NCI-H1105 (cell line): ENCODE measurements at regions not wholly inside any gene's neighbourhood (a gene's known extent, or its start where the extent isn't known, plus 50 kb on each side); places are given as distances from the start of the nearest gene placed in this dataset.
"Not testable (repeated sequence)": the region's sequence is repeated elsewhere in the genome, so short reads cannot be mapped to it uniquely, and the experiment has no call there.

Experiments
- DNase-seq: peaks from one replicate; lab custom pipeline; 2025; lab: John Stamatoyannopoulos, UW

DNA sequence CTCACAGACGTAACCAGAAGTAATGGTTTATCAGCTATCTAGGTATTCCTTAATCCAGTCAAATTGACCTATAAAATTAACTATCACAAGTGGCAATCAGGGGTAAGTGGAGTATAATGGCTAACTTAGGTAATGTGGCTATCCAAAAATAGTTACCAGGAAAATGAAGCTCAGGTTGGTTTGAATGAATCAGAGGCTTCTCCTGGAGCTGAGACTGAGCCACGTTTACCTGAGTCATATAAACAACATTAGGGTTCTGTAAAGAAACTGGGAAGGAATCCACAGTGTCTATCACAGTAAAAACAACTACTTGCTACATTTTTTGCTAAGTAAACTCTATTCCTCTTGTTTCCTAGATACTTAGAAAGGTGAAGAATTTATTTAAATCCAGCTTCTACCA lies 236.0 kb upstream of the SPHKAP start:
- DNase-seq = no peak

DNA sequence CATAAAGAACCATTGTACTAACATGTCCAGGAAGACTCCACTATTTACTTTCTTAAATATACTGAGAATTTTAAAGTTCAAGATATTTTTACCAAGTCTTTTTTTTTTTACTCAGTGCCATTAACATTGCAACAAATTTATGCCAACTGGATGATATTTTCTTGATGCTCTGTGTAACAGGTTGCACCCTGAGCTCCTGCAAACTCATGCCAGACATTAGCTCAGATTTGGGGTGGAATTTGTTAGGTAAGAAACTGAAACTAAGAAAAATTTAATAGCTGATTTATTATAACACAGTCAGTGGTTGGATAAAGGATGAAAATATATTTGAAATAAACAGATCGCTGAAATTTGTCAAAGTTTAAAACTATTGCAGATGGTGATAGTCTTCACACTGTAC lies 228.6 kb upstream of the SPHKAP start:
- DNase-seq = no peak

- DNase-seq = no peak
Observed at GRCh38 chr2:228409493-228409892, 228.0 kb upstream of the SPHKAP start.

DNA sequence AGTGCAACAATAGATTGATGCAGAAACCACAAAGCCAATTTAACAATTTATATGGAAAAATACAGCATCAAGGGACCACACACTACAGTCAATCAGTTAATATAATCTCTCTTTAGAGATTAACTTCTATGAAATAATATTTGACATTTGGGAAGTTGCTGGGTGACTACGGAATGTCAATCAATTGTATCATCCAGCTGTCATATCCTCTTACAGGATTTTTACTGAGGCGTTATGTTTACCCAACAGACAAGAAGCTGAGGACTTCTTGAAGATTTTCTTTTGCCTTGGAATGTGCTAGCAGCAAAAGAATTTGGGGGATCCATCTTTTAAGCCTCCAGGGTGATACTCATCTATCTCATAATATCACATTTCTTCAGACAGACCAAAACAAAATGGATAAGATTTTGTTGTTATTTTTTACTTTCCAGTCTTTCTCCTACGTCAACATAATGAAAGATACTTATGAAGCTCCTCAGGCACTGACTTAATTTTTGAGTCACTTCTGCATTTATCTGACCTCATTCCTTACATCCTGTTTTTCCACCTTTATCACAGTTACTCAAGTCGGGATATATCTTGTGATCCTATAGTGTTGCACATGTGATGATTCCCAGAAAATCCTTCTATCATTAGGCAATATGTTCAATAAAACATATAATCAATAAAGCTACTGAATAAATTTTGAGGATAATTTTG lies 227.2 kb upstream of the SPHKAP start:
- no peak for DNase-seq

- no peak for DNase-seq
Observed at GRCh38 chr2:228407821-228408220, 226.3 kb upstream of the SPHKAP start.

DNA sequence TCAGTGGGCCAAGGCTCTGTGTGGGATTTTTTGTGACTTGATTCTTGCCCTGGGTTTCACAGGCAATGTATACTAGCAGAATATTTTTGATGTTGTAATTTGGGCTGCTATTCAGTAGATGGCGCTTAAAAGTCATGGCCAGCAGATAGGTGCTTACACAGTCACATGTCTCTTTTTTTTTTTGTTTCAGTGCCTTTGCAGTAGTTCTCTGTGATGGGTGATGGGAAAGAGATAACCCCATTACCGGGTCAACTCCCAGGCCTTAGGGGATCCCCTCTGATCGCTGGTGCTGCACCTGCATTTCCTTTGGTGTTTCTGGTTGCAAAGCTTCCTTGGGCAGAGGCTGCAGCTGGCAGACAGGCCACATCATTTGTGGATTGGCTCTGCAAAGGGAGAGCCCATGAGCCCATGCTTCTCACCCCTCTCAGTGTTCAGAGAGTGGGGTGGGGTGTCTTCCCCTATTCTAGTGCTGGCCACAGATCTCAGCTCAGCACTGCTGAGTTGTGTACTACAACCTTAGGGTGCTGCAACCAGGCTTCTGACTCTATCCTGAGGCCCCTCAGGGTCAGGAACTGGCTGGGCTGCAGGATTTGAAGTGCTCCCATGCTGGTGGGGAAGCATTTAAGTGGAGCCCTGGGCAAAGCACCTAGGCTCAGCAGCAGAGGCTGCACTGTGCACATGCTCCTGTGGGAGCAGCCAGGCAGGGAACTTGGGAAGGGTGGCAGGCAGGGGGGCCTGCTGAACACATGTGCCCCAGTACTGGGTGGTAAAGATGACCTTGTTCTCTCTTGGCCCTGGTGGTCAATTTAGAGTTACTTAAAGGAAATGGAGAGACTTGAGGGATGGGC lies 219.8 kb upstream of the SPHKAP start:
- DNase-seq = no peak

GRCh38 chr2:228387776-228388175 lies 206.3 kb upstream of the SPHKAP start:
- no peak for DNase-seq

- DNase-seq = no peak
Observed at GRCh38 chr2:228378696-228379425, 197.4 kb upstream of the SPHKAP start.

DNA sequence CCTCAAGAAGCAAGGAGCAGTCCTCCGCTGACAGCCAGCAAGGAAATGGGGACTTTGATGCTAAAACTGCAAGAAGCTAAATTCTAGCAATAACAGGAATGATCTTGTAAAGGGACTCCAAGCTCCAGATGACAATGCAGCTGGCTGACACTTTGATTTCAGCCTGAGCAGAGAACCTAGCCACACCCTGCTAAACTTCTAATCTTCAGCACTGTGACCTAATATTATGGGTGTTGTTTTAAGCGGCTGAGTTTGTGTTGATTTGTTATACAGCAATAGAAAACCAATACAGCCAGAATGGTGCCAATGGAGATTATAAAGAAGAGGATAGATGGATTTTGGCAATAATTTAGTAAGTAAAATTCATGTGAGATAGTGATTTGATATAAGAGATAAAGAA lies 196.7 kb upstream of the SPHKAP start:
- DNase-seq = no peak

DNA sequence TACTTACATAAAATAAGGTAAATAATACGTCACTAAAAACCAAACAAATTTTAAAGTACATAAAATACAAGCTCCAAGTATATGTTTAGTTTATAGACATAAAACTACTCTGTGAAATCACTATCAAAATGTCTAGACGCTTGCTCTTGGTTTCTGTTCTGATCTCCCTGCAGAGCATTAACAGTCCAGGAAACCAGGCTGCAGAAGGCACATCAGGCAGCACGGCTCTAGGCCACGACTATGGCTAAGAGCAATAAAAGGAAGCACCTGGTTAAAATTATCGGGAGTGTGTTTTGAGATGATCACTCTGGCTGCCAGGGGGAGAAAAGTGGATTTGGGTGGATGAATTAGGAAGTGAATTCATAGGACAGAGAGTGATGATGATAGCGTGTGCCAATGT lies 196.0 kb upstream of the SPHKAP start:
- DNase-seq = no peak

DNA sequence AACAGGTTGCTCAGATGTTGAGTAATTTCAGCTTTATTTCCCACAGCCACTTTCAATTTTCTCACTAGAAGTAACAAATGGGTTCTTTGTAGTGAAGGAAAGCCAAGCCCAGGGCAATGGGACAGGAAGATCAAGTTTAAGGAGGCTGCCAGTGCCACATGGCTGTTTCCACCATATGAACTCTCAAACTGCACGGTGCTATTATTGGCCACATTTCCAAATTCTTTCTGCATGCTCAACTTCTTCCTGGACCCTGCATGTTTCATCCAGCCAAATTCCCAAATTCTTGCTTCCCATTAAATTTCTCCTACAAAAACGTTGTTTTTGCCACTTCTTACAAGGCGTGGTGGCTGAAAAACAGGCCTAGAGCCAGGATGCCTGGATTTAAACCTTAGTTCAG lies 193.3 kb upstream of the SPHKAP start:
- no peak for DNase-seq

- no peak for DNase-seq
Observed at GRCh38 chr2:228373191-228373590, 191.7 kb upstream of the SPHKAP start.

DNA sequence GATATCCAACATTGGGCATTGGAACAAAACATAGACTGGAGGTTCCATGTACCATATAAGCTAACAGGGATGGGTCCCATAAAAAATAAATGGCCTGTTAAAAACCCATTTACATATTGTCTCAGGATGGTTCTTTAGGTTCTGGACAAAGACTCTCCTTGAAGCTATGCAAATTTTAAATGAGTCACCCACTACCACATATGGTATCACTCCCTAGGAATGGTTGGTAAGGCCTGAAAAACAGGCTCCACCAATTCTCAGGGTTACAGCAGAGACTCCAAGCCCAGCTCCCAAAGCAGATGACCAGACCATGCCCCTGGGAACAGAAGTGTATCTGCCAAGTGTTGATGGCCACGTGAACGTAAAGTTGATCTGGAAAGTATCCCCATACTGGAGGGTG lies 190.7 kb upstream of the SPHKAP start:
- DNase-seq = no peak

DNA sequence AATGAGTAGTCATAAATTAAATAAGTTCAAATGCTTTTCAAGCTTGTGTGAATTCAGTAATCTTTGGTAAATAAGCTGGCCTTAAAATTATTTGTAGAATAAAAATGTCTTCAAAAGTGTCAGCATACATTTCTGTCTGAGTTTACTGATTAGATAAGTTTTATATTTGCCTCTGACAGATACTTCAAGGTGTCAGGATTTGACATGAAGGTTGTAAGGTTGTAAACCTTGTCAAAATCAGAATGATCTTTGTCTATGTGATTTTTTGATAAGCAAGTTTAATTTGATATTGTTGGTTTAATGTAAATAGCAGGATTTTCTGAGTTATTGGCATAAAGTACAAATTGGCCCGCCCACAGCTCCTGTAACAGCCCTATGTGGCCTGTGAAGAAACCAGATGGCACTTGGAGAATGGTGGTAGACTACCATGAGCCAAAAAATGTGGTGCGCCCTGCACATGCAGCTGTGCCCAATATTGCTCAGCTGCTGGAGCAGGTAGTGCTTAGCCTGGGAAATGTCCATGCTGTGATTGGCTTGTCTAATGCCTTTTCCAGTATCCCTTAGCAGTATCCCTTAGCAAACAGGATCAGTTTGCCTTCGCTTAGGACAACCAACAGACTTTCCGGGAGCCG lies 188.0 kb upstream of the SPHKAP start:
- DNase-seq = no peak

- peak; percentile 69 for DNase-seq
Observed at GRCh38 chr2:228367356-228367755, 185.9 kb upstream of the SPHKAP start.

DNA sequence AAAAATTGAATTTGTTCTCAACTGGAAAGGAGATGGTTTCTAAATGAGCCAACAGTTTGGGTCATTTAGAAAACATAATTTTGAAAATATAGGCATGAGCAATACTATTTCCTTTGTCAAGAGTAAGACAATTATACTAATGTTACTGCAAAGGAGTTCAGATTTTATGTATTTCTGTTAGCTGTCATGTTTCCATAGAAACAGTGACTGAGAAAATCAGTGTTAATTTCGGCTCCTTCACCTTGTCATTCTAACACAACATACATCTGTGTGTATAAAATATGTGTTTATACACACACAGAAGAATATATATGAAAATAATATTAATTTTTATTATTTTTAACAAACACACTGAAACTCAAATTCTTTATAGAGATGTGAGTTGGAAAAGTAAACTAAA lies 178.0 kb upstream of the SPHKAP start:
- DNase-seq = no peak

GRCh38 chr2:228355897-228356296 lies 174.4 kb upstream of the SPHKAP start:
- DNase-seq = no peak

- DNase-seq = not testable (repeated sequence)
Observed at GRCh38 chr2:228352980-228353379, 171.5 kb upstream of the SPHKAP start.

- no peak for DNase-seq
Observed at GRCh38 chr2:228352048-228352447, 170.6 kb upstream of the SPHKAP start.

DNA sequence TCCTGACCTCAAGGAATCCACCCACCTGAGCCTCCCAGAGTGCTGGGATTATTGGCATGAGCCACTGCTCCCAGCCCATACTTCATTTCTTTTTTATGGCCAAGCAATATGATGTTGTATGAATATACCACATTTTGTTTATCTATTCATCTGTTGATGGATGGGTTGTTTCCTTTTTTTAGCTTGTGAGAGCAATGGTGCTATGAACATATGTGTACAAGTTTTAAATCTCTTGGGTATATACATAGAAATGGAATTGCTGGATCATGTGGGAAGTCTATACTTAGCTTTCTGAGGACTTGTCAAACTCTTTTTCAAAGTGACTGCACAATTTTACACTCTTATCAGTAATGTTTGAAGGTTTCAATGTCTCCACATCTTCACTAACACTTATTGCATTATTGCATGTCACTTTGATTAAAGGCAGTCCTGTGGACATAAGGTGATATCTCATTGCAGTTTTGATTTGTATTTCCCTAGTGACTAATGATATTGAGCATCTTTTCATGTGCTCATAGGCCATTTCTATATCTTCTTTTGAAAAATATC lies 167.1 kb upstream of the SPHKAP start:
- DNase-seq = no peak

DNA sequence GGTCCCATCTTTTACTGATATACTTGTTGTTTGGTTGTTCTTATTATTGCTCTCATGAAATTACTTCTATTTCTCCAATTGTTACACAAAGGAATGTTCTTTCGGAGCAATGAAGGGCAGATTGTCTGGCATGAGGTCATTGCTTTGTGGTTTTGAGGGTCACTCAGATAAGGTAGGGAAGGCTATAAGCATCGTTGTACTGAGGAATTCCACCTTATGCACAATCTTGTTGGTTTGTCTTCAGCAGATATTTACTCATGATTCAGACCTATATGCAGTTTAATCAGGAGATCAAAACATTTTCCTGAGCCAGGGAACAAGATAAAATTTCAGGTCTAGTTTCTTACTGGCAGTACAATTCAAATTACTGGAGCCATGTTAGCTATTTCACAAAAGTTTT lies 163.0 kb upstream of the SPHKAP start:
- no peak for DNase-seq

DNA sequence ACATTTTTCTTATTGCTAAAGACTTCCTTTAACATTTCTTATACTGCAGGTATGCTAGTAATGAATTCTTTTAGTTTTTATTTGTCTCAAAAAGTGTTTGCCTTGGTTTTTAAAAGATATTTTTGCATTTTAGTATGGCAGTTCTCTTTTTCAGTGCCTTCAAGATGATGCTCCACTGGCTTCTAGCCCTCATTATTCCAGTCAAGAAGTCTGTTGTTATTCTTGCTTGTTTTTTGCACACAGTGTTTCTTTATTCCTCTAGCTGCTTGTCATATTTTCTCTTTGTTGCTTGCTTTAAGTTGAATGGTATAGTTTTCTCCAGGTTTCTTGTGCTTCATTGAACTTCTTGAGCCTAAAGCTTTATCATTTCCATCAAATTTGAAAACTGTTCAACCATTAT lies 158.0 kb upstream of the SPHKAP start:
- DNase-seq = no peak
